KG1 (cell line): ENCODE measurements at regions not wholly inside any gene's neighbourhood (a gene's known extent, or its start where the extent isn't known, plus 50 kb on each side); places are given as distances from the start of the nearest gene placed in this dataset.

Source experiments
- DNase-seq: peaks from one replicate; lab custom pipeline; 2025; lab: John Stamatoyannopoulos, UW

GRCh38 chr1:101290922-101291561 is 54.2 kb downstream of the S1PR1 start:
- DNase-seq, result no peak

DNA sequence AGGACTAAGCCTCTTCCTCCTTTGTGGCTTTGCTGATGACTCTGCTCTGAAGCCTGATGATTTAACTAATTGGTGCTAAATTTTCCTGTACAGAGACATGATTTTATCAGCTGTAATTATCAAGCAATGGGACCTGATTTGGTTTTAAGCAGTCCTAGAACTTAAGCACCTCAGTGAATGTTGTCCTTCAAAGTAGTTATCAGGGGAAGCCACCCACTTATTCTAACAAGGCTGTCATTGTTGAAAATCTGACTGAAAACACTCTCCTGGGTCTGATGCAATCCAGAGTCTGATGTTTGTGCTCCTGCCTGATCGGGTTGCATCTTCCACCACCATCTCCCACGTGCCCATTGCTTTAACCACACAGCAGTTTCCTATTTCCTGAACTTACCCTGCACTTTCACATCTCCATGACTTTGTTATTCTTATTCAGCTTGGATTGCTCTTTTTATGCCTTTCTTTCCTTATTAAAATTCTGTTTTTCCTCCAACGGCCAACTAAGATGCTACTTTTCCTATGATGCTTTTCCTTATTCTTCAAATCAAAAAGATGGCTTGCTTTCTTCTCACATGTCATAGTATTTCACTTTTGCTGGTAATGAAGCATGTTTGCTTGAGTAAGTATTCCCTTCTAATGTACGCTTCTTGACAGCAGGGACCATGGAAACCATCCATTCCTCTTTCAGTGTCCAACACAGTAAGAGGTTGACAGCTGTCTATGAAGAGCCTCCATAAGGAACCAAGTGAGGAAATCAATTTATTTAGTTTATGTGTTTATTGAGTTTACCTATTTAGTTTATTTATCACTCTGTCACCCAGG is 55.0 kb downstream of the S1PR1 start:
- peak; percentile 47 for DNase-seq

DNA sequence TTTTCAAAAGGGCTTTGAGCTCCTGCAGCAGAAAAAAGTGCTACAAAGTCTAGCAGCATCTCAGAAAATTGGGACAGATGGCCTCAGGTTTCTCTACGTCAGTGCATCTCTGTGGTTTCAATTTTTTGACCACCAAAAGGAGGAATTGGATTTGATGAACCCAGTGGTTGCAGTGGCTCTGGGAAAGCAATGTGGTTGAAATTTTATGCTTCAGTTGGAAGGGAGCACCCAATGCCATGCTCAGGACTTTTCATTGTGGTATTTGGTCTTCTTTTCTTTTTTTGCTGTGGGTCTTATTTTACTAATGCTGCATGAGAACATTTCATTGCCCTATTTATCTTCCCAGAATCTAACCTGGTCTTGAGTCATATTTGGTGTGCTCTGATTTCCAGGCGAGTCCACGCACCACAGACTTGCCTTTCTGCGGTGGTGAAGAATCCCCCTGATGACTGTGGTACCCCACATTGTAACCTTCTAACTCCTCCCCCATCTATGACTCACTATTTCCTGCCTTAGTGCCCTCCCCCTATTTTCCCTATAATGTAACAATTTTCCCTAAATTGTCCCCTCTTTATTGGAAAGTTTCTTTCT is 56.7 kb downstream of the S1PR1 start:
- no peak for DNase-seq

- no peak for DNase-seq
These were observed 58.4 kb downstream of the S1PR1 start for GRCh38 chr1:101295209-101295608.

DNA sequence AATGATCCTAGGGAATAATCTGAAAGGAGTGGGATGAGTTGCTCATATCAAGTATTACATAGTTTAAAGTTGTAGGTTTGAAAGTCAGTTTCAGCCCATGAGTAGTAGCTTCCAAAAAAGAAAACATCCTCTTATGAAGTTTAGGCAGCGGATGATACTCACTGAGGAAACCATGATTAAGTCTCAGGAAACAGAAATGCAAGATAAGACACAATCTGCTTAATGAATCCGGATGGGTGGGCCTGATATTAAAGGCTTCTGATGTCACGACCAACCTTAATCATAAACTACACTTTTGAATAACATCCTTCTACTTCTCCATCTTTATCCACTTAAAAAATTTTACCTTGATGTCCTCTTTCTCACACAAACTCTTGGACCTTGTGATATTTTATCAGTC is 61.8 kb downstream of the S1PR1 start:
- no peak for DNase-seq

DNA sequence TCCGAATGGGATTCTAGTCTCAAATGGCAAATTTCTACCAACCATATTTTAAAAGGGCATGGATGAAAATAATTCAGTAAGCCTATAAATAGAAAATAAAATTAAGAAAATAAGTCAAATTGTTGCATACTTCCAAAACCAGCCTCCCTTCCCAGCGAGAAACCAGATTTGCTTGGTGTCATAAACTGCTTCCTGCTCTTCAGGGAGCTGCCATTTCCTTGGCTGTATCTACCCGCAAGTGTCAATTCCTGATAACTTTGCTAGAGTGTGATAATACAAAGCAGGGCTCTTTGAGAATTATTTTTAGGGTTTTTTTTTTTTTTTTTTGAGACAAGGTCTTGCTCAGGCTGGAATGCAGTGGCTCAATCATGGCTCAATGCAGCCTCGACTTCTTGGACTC is 62.3 kb downstream of the S1PR1 start:
- no peak for DNase-seq

- DNase-seq, result no peak
These were observed 62.9 kb downstream of the S1PR1 start for GRCh38 chr1:101299710-101300109.

DNA sequence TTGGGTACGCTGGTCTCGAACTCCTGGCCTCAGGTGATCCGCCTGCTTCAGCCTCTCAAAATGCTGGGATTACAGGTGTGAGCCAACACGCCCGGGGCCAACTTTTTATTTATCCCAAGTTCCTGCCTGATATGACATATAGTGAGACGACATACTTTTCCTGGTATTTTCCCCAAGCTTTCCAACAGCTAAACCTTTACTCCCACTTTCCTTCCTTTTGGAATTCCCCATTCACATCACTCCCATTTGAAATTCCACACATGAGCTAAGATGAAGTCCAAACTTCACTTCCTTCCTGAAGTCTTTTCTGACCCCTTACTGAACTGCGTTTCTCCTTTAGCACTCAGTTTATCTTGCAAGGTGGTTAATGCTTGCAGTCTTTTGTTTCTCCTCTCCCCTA is 64.1 kb downstream of the S1PR1 start:
- DNase-seq, result no peak

- DNase-seq, result no peak
These were observed 64.7 kb downstream of the S1PR1 start for GRCh38 chr1:101301446-101302057.

- DNase-seq, result no peak
These were observed 66.2 kb downstream of the S1PR1 start for GRCh38 chr1:101302831-101303511.

- no peak for DNase-seq
These were observed 71.3 kb downstream of the S1PR1 start for GRCh38 chr1:101307985-101308689.

- DNase-seq, result no peak
These were observed 72.1 kb downstream of the S1PR1 start for GRCh38 chr1:101308935-101309333.

DNA sequence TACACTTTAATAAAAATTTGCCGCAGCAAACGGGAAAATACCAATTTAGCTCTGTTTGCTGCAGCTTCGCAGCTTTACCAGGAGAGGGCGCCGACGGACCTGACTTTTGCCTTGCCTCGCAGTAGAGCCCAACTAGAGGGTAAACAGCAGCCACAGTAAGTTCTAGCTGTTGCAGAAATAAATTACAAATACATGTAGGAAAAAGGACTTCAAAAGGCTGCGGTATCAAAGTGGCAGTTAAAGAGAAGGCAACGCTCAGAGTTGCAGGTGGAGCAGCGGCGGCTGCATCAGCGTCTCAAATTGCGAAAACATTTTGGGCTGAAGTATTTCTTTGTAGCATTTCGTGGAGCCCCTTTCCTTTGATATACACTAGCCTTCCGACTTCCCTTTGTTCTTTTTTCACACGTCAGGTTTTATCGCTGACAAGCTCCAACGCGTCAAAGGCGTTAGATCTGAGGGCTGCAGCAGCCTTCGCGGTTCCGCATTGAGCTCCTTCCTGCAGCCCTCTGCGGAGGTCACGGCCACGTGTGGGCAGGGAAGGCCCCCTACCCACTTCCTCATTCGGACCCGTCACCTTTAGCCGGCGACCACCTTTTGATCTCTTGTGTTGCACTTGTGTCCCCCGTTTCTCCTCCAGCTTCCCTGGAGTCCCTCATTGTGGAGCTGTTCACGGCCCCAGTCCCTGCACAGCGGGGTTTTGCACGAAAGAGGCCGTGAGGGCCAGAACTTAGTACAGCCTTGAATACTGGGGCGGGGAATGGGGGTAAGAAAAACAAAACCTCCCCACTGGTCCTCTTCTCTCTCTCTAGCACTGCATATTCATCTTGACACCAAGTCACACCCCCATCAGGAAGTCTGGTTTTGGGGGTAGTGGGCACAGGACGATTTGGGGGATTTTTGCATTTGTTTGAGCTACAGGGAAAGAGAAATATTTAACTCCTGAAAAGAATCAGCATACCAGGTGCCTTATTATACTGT is 72.8 kb downstream of the S1PR1 start:
- DNase-seq, result peak; percentile 66

DNA sequence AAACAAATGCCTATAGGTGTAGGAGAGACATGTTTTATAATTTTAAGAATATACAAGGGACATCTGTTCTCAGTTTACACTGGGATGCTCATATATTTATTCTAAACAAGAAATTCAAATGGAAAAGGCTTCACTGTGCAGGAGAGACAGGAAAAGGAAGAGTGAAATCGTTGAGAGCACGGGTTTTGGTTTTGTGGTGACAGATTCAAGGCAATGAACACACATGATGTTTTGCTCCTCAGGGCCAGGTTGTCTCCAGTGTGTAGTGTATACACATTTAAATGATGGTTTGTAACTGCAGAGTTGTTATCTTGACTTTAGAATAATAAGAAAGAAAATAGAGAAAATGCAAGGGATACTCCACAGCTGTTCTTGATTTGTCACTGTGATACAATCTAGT is 73.7 kb downstream of the S1PR1 start:
- no peak for DNase-seq

DNA sequence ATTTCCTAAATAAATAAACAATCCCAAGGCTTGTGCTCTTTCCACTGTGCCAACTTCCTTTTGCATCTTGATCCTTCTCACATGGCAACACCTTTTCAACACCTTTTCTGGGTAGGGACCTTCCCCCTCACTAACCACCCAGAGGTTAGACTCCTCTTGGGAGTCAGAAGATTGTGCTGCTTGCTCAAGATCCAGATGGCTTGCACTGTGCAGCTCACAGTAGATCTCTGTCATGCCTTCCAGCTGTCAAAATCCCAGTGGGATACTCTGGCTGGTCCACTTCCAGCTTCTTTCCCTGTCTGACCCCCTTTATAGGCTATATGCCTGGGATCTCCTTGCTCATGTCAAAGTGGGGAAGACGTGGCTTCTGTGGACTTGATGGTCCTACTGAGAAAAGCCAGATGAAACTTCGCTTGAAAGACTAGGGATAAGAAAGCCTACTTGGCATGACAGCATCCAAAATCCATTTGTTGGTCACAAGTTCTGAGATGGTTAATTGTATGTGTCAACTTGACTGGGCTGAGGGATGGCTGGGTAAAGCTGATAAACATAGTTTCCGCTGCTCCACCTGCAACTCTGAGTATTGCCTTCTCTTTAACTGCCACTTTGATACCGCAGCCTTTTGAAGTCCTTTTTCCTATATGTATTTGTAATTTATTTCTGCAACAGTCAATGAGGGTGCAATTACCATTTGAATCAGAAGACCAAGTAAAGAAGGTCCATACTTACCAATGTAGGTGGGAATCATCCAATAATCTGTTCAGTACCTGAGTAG is 74.5 kb downstream of the S1PR1 start:
- DNase-seq, result no peak

- no peak for DNase-seq
These were observed 75.3 kb downstream of the S1PR1 start for GRCh38 chr1:101312147-101312546.

- no peak for DNase-seq
These were observed 76.5 kb downstream of the S1PR1 start for GRCh38 chr1:101313356-101313755.

DNA sequence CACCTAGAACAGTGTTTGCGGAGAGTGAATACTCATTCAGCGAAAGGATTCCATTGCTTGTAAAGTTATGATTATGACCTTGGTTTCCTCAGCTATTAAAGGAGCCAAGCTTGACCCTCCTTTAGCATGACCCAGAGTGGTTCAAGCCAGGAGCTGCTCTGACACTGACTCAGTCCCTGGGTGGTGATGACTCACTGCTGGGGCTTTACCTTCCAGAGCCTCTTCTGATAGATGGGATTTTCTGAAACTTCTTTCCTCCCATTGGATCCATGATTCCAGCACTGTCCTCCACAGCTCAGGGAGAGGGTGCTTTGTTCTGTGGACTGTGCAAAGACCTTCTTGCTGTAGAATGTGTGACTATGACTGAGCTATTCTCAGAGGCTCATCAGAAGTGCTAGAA is 77.4 kb downstream of the S1PR1 start:
- no peak for DNase-seq

- no peak for DNase-seq
These were observed 79.4 kb downstream of the S1PR1 start for GRCh38 chr1:101316256-101316655.

DNA sequence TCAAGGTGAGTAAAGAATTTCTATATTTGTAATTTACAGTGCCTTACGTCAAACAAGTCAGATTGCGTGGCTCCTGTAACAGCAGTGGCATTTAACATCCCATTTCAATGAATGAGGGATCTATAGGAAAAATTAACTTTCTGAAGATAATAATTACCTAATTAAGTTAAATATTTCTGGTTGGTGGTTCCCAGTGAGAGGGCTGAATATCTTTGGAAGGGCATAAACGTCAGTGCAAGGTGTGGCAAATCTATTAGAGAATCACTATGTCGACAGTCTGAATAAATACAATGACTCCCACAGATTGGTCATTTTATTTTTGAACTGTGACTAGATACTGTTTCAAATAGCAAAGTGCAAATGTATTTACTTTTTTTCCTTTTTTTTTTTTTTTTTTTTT is 80.0 kb downstream of the S1PR1 start:
- DNase-seq, result no peak
